ENCODE measurements at regions not wholly inside any gene's neighbourhood (a gene's known extent, or its start where the extent isn't known, plus 50 kb on each side); places are given as distances from the start of the nearest gene placed in this dataset.

- peaks cover 0 to 7% of the 10 kb centered on the region in 2 donors for H3K27me3 Mint-ChIP-seq (ENCODE audit: low read depth in 2 of 2)
- DNase-seq (no peak), ATAC-seq (no peak)
- no peak for TF ChIP-seq CTCF (IDR thresholded peaks at IDR 0.05)
- H3K36me3 ChIP-seq (ENCODE audit: control insufficient read depth, insufficient read depth, low read length) = no peaks in the 10 kb centered on the region
- H3K27me3 ChIP-seq (ENCODE audit: control insufficient read depth, insufficient read depth, low read length) = no peaks in the 10 kb centered on the region
- no peaks in the 10 kb centered on the region for H3K9me3 ChIP-seq (ENCODE audit: control insufficient read depth, insufficient read depth, low read length)
- no peak overlapping the region for H3K27ac Mint-ChIP-seq
- 92% methylated on average over 1 of the region's 1 CpG for WGBS (ENCODE audit: insufficient coverage)
- H3K4me1 Mint-ChIP-seq = peaks cover 5 to 7% of the 10 kb centered on the region in 2 donors
- no peaks in the 10 kb centered on the region for H3K36me3 Mint-ChIP-seq
- no peak overlapping the region for H3K4me3 ChIP-seq (ENCODE audit: low read length)
- H3K4me1 ChIP-seq (ENCODE audit: control insufficient read depth, insufficient read depth, low read length) = peaks cover 3% of the 10 kb centered on the region
- no peak overlapping the region for H3K4me3 Mint-ChIP-seq
- intact Hi-C loops (cut with micrococcal nuclease) = no loop called here
- no peak overlapping the region for H3K27ac ChIP-seq (ENCODE audit: low read length)
- H3K9me3 Mint-ChIP-seq = no peaks in the 10 kb centered on the region
Measured at GRCh38 chrX:150310881-150311280, 52.2 kb upstream of the MAMLD1 start.

- Histone ChIP-seq H3K27me3 (ENCODE audit: control insufficient read depth, insufficient read depth, low read length) (no peaks in the 10 kb centered on the region), H3K9me3 (ENCODE audit: control insufficient read depth, insufficient read depth, low read length) (no peaks in the 10 kb centered on the region), H3K27ac (ENCODE audit: low read length) (no peak overlapping the region), H3K4me1 (ENCODE audit: control insufficient read depth, insufficient read depth, low read length) (peaks cover 3% of the 10 kb centered on the region), H3K4me3 (ENCODE audit: low read length) (no peak overlapping the region), H3K36me3 (ENCODE audit: control insufficient read depth, insufficient read depth, low read length) (no peaks in the 10 kb centered on the region)
- Mint-ChIP-seq H3K4me1 (peaks cover 5 to 7% of the 10 kb centered on the region in 2 donors), H3K9me3 (no peaks in the 10 kb centered on the region), H3K27ac (no peak overlapping the region), H3K4me3 (no peak overlapping the region), H3K27me3 (ENCODE audit: low read depth in 2 of 2) (peaks cover 0 to 7% of the 10 kb centered on the region in 2 donors), H3K36me3 (no peaks in the 10 kb centered on the region)
- WGBS (ENCODE audit: insufficient coverage) = 100% methylated on average over 1 of the region's 3 CpGs
- no peak for DNase-seq
- intact Hi-C loops (cut with micrococcal nuclease) = no loop called here
- no peak for ATAC-seq
- TF ChIP-seq CTCF (IDR thresholded peaks at IDR 0.05) = no peak
Measured at GRCh38 chrX:150312931-150313330, 50.2 kb upstream of the MAMLD1 start.

Measured in natural killer cell (primary cell).